ENCODE measurements at regions not wholly inside any gene's neighbourhood (a gene's known extent, or its start where the extent isn't known, plus 50 kb on each side); places are given as distances from the start of the nearest gene placed in this dataset.

DNA sequence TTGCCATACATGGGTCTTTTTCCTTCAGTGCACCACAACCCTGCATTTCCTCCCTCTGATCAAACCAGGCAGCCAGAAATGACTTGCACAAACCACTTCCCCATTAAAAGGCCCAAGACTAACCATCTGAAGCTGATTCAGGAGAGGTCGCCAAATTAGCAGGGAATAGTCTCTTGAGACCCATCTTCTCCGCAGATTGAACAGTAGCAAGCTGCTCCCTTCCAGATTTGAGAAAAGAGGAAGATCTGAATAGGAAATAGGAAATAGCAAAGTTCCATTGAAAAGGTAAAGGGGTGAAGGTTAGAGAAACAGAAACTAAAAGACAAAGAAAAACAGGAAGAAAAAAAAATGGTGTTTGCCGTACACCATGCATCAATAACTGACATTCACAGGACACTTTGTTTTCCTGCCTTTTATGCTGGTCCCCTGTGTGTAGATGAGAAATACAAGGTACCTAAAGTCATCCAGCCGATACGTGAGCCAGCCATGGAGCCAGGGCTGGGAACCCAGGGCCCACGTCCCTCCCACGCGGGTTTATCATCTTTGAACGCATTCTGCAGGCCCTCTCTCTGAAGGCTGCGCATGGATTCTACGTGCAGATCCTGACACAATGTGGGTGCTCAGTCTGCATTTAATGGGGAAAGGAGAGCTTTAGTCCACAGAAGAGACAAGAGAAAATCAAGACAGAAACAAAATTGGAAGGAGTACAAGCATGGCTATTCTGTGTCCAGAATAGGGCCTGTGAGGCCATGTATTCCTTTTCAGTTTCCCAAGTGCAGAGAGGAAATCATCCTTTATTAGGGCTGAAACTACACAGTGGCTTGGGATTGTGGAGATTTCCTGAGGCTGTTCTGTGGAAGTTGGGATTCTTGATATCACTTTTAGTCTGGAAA, 268.4 kb upstream of the NPVF start:
- TF ChIP-seq, protein P1, sequence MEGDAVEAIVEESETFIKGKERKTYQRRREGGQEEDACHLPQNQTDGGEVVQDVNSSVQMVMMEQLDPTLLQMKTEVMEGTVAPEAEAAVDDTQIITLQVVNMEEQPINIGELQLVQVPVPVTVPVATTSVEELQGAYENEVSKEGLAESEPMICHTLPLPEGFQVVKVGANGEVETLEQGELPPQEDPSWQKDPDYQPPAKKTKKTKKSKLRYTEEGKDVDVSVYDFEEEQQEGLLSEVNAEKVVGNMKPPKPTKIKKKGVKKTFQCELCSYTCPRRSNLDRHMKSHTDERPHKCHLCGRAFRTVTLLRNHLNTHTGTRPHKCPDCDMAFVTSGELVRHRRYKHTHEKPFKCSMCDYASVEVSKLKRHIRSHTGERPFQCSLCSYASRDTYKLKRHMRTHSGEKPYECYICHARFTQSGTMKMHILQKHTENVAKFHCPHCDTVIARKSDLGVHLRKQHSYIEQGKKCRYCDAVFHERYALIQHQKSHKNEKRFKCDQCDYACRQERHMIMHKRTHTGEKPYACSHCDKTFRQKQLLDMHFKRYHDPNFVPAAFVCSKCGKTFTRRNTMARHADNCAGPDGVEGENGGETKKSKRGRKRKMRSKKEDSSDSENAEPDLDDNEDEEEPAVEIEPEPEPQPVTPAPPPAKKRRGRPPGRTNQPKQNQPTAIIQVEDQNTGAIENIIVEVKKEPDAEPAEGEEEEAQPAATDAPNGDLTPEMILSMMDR (IDR thresholded peaks at IDR 0.05), result no peak
- TF ChIP-seq POLR2A (IDR thresholded peaks at IDR 0.05), result no peak

Measured in adrenal gland (tissue), 5 donors.